ENCODE measurements at regions not wholly inside any gene's neighbourhood (a gene's known extent, or its start where the extent isn't known, plus 50 kb on each side); places are given as distances from the start of the nearest gene placed in this dataset.

DNA sequence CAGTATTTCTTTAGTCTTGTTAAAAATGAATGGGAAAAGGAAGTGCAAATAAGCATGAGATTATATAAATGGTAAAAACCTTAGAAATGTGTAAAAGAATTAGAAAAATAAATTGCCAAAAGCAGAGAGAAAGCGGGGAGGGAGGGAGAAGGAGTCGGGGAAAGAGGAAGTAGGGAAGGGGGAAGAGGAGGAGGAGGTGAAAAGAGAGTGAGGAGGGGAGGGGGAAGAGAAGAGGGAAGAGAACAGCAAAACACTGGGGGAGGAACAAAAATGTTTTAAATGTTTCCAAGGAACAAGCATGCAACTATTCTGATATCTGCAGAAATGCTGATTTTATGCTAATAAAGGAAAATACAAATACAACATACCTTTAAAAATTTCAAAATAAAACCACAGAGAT lies 317.5 kb downstream of the PIK3R1 start:
- no peak overlapping the region for H3K4me3 ChIP-seq (ENCODE audit: low read depth, low read length, poor library complexity, severe bottlenecking)
- H3K27ac ChIP-seq (ENCODE audit: low read depth, low read length, poor library complexity, severe bottlenecking), result no peak overlapping the region
- no peaks in the 10 kb centered on the region for H3K9me2 ChIP-seq (ENCODE audit: low read depth, low read length)

DNA sequence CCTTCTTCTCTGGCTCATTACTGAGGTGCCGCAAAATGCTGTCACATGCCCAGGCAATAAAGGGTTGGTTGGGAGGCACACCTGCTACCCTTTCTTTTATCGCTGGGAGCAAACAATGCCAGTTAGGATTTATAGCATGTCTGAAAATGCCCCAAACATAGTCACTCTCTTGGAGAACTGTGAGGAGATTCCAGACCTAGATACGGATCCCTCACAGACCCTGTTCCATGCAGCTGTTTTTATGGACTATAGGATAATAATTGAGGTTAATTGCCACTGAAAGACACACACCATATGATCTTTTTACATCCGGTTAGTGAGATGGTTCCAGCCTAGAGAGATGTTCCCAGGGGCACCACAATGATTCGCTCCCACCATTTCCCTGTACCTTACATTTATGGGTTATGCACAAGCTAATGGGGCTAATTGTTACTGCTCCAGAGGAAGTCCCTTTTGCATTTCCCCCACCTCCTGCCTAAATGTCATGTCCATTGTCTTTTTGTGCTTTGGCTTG lies 318.1 kb downstream of the PIK3R1 start:
- H4K20me1 ChIP-seq (ENCODE audit: insufficient read depth, low read length), result no peaks in the 10 kb centered on the region; the same call in 1 of the 2 replicates
- no peaks in the 10 kb centered on the region for H3K27me3 ChIP-seq (ENCODE audit: insufficient read depth, low read length)
- H2AFZ ChIP-seq (ENCODE audit: low read length), result no peak overlapping the region
- H3K9me2 ChIP-seq (ENCODE audit: low read depth, low read length), result no peaks in the 10 kb centered on the region
- no peaks in the 10 kb centered on the region for H3K36me3 ChIP-seq (ENCODE audit: insufficient read depth, low read length)
- H3F3A ChIP-seq (ENCODE audit: insufficient read depth, low read length), result no peaks in the 10 kb centered on the region
- no peak overlapping the region for H3K4me2 ChIP-seq (ENCODE audit: low read length)
- H3K27ac ChIP-seq (ENCODE audit: low read depth, low read length, poor library complexity, severe bottlenecking), result no peak overlapping the region
- no peak overlapping the region for H3K9ac ChIP-seq (ENCODE audit: low read length)
- no peaks in the 10 kb centered on the region for H3K9me3 ChIP-seq (ENCODE audit: low read length)
- H3K4me3 ChIP-seq (ENCODE audit: low read depth, low read length, poor library complexity, severe bottlenecking), result no peak overlapping the region
- H3K79me2 ChIP-seq (ENCODE audit: insufficient read depth, low read length), result no peaks in the 10 kb centered on the region
- H3K4me1 ChIP-seq (ENCODE audit: insufficient read depth, low read length, severe bottlenecking), result no peaks in the 10 kb centered on the region
- no peak for TF ChIP-seq EZH2 (IDR thresholded peaks at IDR 0.05; ENCODE audit: borderline replicate concordance, low read length)
- TF ChIP-seq, protein P1, sequence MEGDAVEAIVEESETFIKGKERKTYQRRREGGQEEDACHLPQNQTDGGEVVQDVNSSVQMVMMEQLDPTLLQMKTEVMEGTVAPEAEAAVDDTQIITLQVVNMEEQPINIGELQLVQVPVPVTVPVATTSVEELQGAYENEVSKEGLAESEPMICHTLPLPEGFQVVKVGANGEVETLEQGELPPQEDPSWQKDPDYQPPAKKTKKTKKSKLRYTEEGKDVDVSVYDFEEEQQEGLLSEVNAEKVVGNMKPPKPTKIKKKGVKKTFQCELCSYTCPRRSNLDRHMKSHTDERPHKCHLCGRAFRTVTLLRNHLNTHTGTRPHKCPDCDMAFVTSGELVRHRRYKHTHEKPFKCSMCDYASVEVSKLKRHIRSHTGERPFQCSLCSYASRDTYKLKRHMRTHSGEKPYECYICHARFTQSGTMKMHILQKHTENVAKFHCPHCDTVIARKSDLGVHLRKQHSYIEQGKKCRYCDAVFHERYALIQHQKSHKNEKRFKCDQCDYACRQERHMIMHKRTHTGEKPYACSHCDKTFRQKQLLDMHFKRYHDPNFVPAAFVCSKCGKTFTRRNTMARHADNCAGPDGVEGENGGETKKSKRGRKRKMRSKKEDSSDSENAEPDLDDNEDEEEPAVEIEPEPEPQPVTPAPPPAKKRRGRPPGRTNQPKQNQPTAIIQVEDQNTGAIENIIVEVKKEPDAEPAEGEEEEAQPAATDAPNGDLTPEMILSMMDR (IDR thresholded peaks at IDR 0.05; ENCODE audit: low read length), result no peak

More for the DNA sequence above, 317.5 kb downstream of the PIK3R1 start:
- no peaks in the 10 kb centered on the region for H3K79me2 ChIP-seq (ENCODE audit: insufficient read depth, low read length)
- no peaks in the 10 kb centered on the region for H3K36me3 ChIP-seq (ENCODE audit: insufficient read depth, low read length)
- no peaks in the 10 kb centered on the region for H3K4me1 ChIP-seq (ENCODE audit: insufficient read depth, low read length, severe bottlenecking)
- no peak overlapping the region for H3K9ac ChIP-seq (ENCODE audit: low read length)
- no peaks in the 10 kb centered on the region; the same call in 1 of the 2 replicates for H4K20me1 ChIP-seq (ENCODE audit: insufficient read depth, low read length)
- no peaks in the 10 kb centered on the region for H3F3A ChIP-seq (ENCODE audit: insufficient read depth, low read length)
- H2AFZ ChIP-seq (ENCODE audit: low read length), result no peak overlapping the region
- no peak for TF ChIP-seq EZH2 (IDR thresholded peaks at IDR 0.05; ENCODE audit: borderline replicate concordance, low read length)
- TF ChIP-seq, protein P1 (IDR thresholded peaks at IDR 0.05; ENCODE audit: low read length), result no peak
- H3K27me3 ChIP-seq (ENCODE audit: insufficient read depth, low read length), result no peaks in the 10 kb centered on the region
- H3K9me3 ChIP-seq (ENCODE audit: low read length), result no peaks in the 10 kb centered on the region
- no peak overlapping the region for H3K4me2 ChIP-seq (ENCODE audit: low read length)

DNA sequence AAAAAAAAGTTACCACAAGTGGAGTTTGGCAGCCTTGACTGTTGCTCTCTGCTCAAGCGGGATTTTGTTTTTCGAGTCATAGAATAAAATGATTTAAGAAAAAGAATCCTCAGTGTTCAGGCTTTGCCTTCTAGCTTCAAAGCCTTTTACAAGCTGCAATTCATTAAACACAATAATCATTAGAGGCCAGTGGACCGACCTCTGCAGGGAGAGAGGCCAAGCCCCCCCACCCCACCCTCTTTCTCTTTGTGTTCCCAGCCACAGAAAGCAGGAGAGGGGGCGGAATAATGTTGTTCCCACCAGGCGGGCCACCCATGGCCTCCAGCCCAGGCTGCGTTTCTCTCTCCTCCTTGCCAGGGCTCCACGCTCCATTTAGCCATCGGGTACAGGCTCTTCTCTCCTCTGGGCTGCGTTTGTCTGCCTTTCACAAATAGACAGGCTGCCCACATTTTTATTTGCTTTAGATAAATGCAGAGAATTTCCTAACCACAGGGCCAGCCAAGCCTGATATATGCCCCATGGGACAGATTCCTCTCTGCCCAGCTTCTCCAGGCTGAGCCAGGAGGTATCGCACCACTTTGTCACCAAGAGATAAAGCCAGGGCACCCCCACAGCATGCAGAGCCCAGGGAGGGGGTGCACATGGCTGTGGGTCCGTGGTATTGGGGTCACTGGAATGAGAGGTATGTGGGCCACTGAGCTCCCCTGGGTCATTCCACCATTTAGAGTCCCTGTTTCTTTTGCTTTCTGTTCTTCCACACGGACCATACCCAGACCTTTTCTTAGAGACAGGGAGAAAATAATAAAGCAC lies 318.8 kb downstream of the PIK3R1 start:
- H3K27me3 ChIP-seq (ENCODE audit: insufficient read depth, low read length), result no peaks in the 10 kb centered on the region
- H3K4me3 ChIP-seq (ENCODE audit: low read depth, low read length, poor library complexity, severe bottlenecking), result no peak overlapping the region
- no peaks in the 10 kb centered on the region for H3F3A ChIP-seq (ENCODE audit: insufficient read depth, low read length)
- no peaks in the 10 kb centered on the region for H3K9me3 ChIP-seq (ENCODE audit: low read length)
- no peak overlapping the region for H3K9ac ChIP-seq (ENCODE audit: low read length)
- H2AFZ ChIP-seq (ENCODE audit: low read length), result no peak overlapping the region
- no peaks in the 10 kb centered on the region for H3K4me1 ChIP-seq (ENCODE audit: insufficient read depth, low read length, severe bottlenecking)
- no peaks in the 10 kb centered on the region for H3K36me3 ChIP-seq (ENCODE audit: insufficient read depth, low read length)
- no peak overlapping the region for H3K4me2 ChIP-seq (ENCODE audit: low read length)
- no peak overlapping the region for H3K27ac ChIP-seq (ENCODE audit: low read depth, low read length, poor library complexity, severe bottlenecking)
- H3K9me2 ChIP-seq (ENCODE audit: low read depth, low read length), result no peaks in the 10 kb centered on the region
- H4K20me1 ChIP-seq (ENCODE audit: insufficient read depth, low read length), result no peaks in the 10 kb centered on the region; the same call in 1 of the 2 replicates
- no peaks in the 10 kb centered on the region for H3K79me2 ChIP-seq (ENCODE audit: insufficient read depth, low read length)
- TF ChIP-seq, protein P1 (IDR thresholded peaks at IDR 0.05; ENCODE audit: low read length), result no peak
- TF ChIP-seq EZH2 (IDR thresholded peaks at IDR 0.05; ENCODE audit: borderline replicate concordance, low read length), result no peak
